Liver (tissue), 8 donors: ENCODE measurements at regions not wholly inside any gene's neighbourhood (a gene's known extent, or its start where the extent isn't known, plus 50 kb on each side); places are given as distances from the start of the nearest gene placed in this dataset.

Experiments used
- DNase-seq: peaks from one replicate; pipeline ENCODE4 v3.0.0-alpha.2; 2017; ENCODE audit warnings: low spot score
- H3K27ac ChIP-seq, 2 donors: one replicate each; pipeline ENCODE4 v1.7.0; 2013; ENCODE audit warnings: inconsistent platforms in 2 of 2, low read length in 2 of 2, control low read depth in 1 of 2, low read depth in 1 of 2, mild to moderate bottlenecking in 1 of 2
- H3K27me3 ChIP-seq, 4 donors: one replicate each; pipeline versions ENCODE4 v1.6.1 to v1.7.0; 2013; ENCODE audit warnings: low read length in 3 of 4, inconsistent platforms in 1 of 4, mild to moderate bottlenecking in 1 of 4, moderate library complexity in 1 of 4; ENCODE audit not compliant: control insufficient read depth in 4 of 4, insufficient read depth in 4 of 4
- H3K36me3 ChIP-seq, 4 donors: one replicate each; pipeline versions ENCODE4 v1.6.1 to v1.7.0; 2013; ENCODE audit warnings: low read length in 3 of 4, mild to moderate bottlenecking in 3 of 4, low read depth in 1 of 4, moderate library complexity in 1 of 4; ENCODE audit not compliant: control insufficient read depth in 4 of 4, insufficient read depth in 3 of 4
- H3K4me1 ChIP-seq, 4 donors: one replicate each; pipeline versions ENCODE4 v1.6.1 to v1.7.0; 2013; ENCODE audit warnings: low read length in 3 of 4, mild to moderate bottlenecking in 3 of 4, moderate library complexity in 1 of 4; ENCODE audit not compliant: control insufficient read depth in 4 of 4, insufficient read depth in 4 of 4
- H3K4me3 ChIP-seq, 3 donors: one replicate each; pipeline versions ENCODE4 v1.6.1 to v1.7.0; 2013; ENCODE audit warnings: low read length in 3 of 3, control low read depth in 1 of 3, low read depth in 1 of 3, mild to moderate bottlenecking in 1 of 3
- H3K9ac ChIP-seq, 2 donors: one replicate each; pipeline ENCODE4 v1.7.0; 2013; ENCODE audit warnings: low read length in 2 of 2, mild to moderate bottlenecking in 2 of 2, moderate library complexity in 2 of 2, control low read depth in 1 of 2, low read depth in 1 of 2
- H3K9me3 ChIP-seq, 4 donors: one replicate each; pipeline versions ENCODE4 v1.6.1 to v1.7.0; 2013; ENCODE audit warnings: low read length in 3 of 4; ENCODE audit not compliant: control insufficient read depth in 4 of 4
- ATF3 ChIP-seq: IDR thresholded peaks from 2 replicates; pipeline ENCODE4 v1.6.1; 2016; ENCODE audit warnings: antibody characterized with exemption
- CTCF ChIP-seq: fragments of 150-350 bp; IDR thresholded peaks from 2 replicates; pipeline ENCODE4 v1.5.1; 2017; ENCODE audit warnings: improper control_type of control experiment, low read depth, low read length; ENCODE audit not compliant: missing input control
- EGR1 ChIP-seq, 2 donors: IDR thresholded peaks; 2 replicates each; pipeline ENCODE4 v1.6.1; 2016 to 2018; ENCODE audit warnings: antibody characterized with exemption in 2 of 2, low read depth in 2 of 2
- FOXA1 ChIP-seq: IDR thresholded peaks from 2 replicates; pipeline ENCODE4 v1.6.1; 2016; ENCODE audit warnings: antibody characterized with exemption
- FOXA2 ChIP-seq: IDR thresholded peaks from 2 replicates; pipeline ENCODE4 v1.6.1; 2016; ENCODE audit warnings: antibody characterized with exemption
- GABPA ChIP-seq, 2 donors: IDR thresholded peaks in 1 of 2; conservative IDR thresholded peaks in 1 of 2; 2 replicates each; pipeline ENCODE4 v1.6.1; 2016; ENCODE audit warnings: antibody characterized with exemption in 2 of 2, mild to moderate bottlenecking in 1 of 2, moderate library complexity in 1 of 2
- HNF4A ChIP-seq, 2 donors: conservative IDR thresholded peaks; 2 replicates each; pipeline ENCODE4 v1.6.1; 2016; ENCODE audit warnings: antibody characterized with exemption in 2 of 2, mild to moderate bottlenecking in 2 of 2
- HNF4G ChIP-seq: IDR thresholded peaks from 2 replicates; pipeline ENCODE4 v1.6.1; 2016; ENCODE audit warnings: antibody characterized with exemption
- JUND ChIP-seq, 2 donors: IDR thresholded peaks; 2 replicates each; pipeline ENCODE4 v1.6.1; 2016; ENCODE audit warnings: antibody characterized with exemption in 2 of 2
- MAX ChIP-seq: IDR thresholded peaks from 2 replicates; pipeline ENCODE4 v1.6.1; 2016; ENCODE audit warnings: antibody characterized with exemption
- NR2F2 ChIP-seq: IDR thresholded peaks from 2 replicates; pipeline ENCODE4 v1.6.1; 2016; ENCODE audit warnings: antibody characterized with exemption
- RAD21 ChIP-seq, 2 donors: IDR thresholded peaks; 2 replicates each; pipeline ENCODE4 v1.6.1; 2016; ENCODE audit warnings: antibody characterized with exemption in 2 of 2, mild to moderate bottlenecking in 2 of 2
- REST ChIP-seq: IDR thresholded peaks from 2 replicates; pipeline ENCODE4 v1.6.1; 2016; ENCODE audit warnings: antibody characterized with exemption, mild to moderate bottlenecking
- RXRA ChIP-seq, 2 donors: IDR thresholded peaks; 2 replicates each; pipeline ENCODE4 v1.6.1; 2017 to 2018; ENCODE audit warnings: antibody characterized with exemption in 2 of 2, mild to moderate bottlenecking in 1 of 2
- SP1 ChIP-seq: IDR thresholded peaks from 2 replicates; pipeline ENCODE4 v1.6.1; 2018; ENCODE audit warnings: antibody characterized with exemption, mild to moderate bottlenecking
- TAF1 ChIP-seq: conservative IDR thresholded peaks from 2 replicates; pipeline ENCODE4 v1.6.1; 2016; ENCODE audit warnings: antibody characterized with exemption, mild to moderate bottlenecking
- YY1 ChIP-seq: IDR thresholded peaks from 2 replicates; pipeline ENCODE4 v1.6.1; 2016; ENCODE audit warnings: antibody characterized with exemption, mild to moderate bottlenecking
- ZBTB33 ChIP-seq: IDR thresholded peaks from 2 replicates; pipeline ENCODE4 v1.6.1; 2016; ENCODE audit warnings: antibody characterized with exemption
- WGBS: extraction: QIAGEN DNeasy Blood & Tissue Kit; methylation state at CpG from one replicate; pipeline ENCODE4 v1.1.7; 2013; 5-methylcytosine and 5-hydroxymethylcytosine counted together
- donor health status: healthy.
- donor health status: healthy.
- donor health status: healthy.
- donor health status: healthy.
- donor health status: healthy.

GRCh38 chr10:21077681-21078080, 180.6 kb upstream of the NEBL start (continued):
- TF ChIP-seq CTCF = no peak
- no peak for TF ChIP-seq GABPA (IDR thresholded peaks at IDR 0.05 in 1 of 2, conservative IDR thresholded peaks at IDR 0.05 in 1 of 2)
- no peak for TF ChIP-seq FOXA2
- no peak for TF ChIP-seq YY1

GRCh38 chr10:21076381-21076780, 179.3 kb upstream of the NEBL start:
- 87% methylated on average over 4 of the region's 4 CpGs for WGBS

More at GRCh38 chr10:21076381-21076780, 179.3 kb upstream of the NEBL start:
- Histone ChIP-seq H3K36me3 (no peaks in the 10 kb centered on the region), H3K27ac (no peak overlapping the region), H3K27me3 (no peaks in the 10 kb centered on the region), H3K9ac (no peak overlapping the region), H3K9me3 (no peaks in the 10 kb centered on the region), H3K4me3 (no peak overlapping the region), H3K4me1 (no peaks in the 10 kb centered on the region)
- no peak for TF ChIP-seq SP1
- no peak for TF ChIP-seq RXRA (IDR thresholded peaks at IDR 0.05)
- TF ChIP-seq CTCF = no peak
- no peak for TF ChIP-seq GABPA (IDR thresholded peaks at IDR 0.05 in 1 of 2, conservative IDR thresholded peaks at IDR 0.05 in 1 of 2)
- no peak for TF ChIP-seq YY1
- no peak for TF ChIP-seq FOXA2
- no peak for TF ChIP-seq EGR1 (IDR thresholded peaks at IDR 0.05; ENCODE audit: low read depth in 2 of 2)
- TF ChIP-seq FOXA1 = no peak
- TF ChIP-seq ATF3 = no peak
- no peak for TF ChIP-seq REST
- no peak for TF ChIP-seq ZBTB33
- no peak for TF ChIP-seq MAX
- no peak for TF ChIP-seq JUND (IDR thresholded peaks at IDR 0.05)
- TF ChIP-seq RAD21 (IDR thresholded peaks at IDR 0.05) = no peak
- no peak for TF ChIP-seq TAF1
- TF ChIP-seq HNF4G = no peak
- no peak for TF ChIP-seq NR2F2
- TF ChIP-seq HNF4A (conservative IDR thresholded peaks at IDR 0.05) = no peak
- DNase-seq = no peak
